Endothelial cell of umbilical vein (primary cell): ENCODE measurements at regions not wholly inside any gene's neighbourhood (a gene's known extent, or its start where the extent isn't known, plus 50 kb on each side); places are given as distances from the start of the nearest gene placed in this dataset.

ENCODE experiments used
- EZH2 ChIP-seq: IDR thresholded peaks from 2 replicates; pipeline ENCODE4 v1.6.1; 2012; ENCODE audit warnings: borderline replicate concordance, low read depth, mild to moderate bottlenecking, moderate library complexity, low read length, inconsistent platforms; ENCODE audit not compliant: severe bottlenecking
- FOS ChIP-seq: IDR thresholded peaks from 2 replicates; pipeline ENCODE4 v1.6.1; 2011; ENCODE audit warnings: mild to moderate bottlenecking, low read length, moderate library complexity, borderline replicate concordance; ENCODE audit not compliant: insufficient read depth
- GATA2 ChIP-seq: IDR thresholded peaks from 2 replicates; pipeline ENCODE4 v1.7.0; 2011; ENCODE audit warnings: low read depth, mild to moderate bottlenecking, moderate library complexity, mixed read lengths, low read length; ENCODE audit not compliant: insufficient read length, insufficient read depth
- MYC ChIP-seq: IDR thresholded peaks from one replicate; pipeline ENCODE4 v1.6.1; 2011; ENCODE audit warnings: mild to moderate bottlenecking, low read depth, low read length
- POLR2A ChIP-seq: IDR thresholded peaks from 2 replicates; pipeline ENCODE4 v1.6.1; 2012; ENCODE audit warnings: low read depth, mild to moderate bottlenecking, control low read depth, low read length
- POLR2AphosphoS5 ChIP-seq: IDR thresholded peaks from 2 replicates; pipeline ENCODE4 v1.6.1; 2012; ENCODE audit warnings: low read depth, mild to moderate bottlenecking, control low read depth, low read length, moderate library complexity; ENCODE audit not compliant: insufficient read depth
- TF ChIP-seq, protein P1 (sequence below), 2 donors: IDR thresholded peaks; 1 replicate in 1 of 2; 2 replicates in 1 of 2; pipeline ENCODE4 v1.5.1; 2011; ENCODE audit warnings: low read length in 2 of 2, mild to moderate bottlenecking in 2 of 2, moderate library complexity in 2 of 2, control low read depth in 1 of 2, inconsistent platforms in 1 of 2, low read depth in 1 of 2; ENCODE audit not compliant: insufficient read depth in 1 of 2; ENCODE audit errors: extremely low read depth in 1 of 2

GRCh38 chr5:44619875-44620610 is 188.7 kb upstream of the MRPS30 start:
- TF ChIP-seq GATA2 = no peak
- no peak for TF ChIP-seq POLR2A
- no peak for TF ChIP-seq EZH2
- TF ChIP-seq MYC = no peak
- no peak for TF ChIP-seq POLR2AphosphoS5
- TF ChIP-seq, protein P1, sequence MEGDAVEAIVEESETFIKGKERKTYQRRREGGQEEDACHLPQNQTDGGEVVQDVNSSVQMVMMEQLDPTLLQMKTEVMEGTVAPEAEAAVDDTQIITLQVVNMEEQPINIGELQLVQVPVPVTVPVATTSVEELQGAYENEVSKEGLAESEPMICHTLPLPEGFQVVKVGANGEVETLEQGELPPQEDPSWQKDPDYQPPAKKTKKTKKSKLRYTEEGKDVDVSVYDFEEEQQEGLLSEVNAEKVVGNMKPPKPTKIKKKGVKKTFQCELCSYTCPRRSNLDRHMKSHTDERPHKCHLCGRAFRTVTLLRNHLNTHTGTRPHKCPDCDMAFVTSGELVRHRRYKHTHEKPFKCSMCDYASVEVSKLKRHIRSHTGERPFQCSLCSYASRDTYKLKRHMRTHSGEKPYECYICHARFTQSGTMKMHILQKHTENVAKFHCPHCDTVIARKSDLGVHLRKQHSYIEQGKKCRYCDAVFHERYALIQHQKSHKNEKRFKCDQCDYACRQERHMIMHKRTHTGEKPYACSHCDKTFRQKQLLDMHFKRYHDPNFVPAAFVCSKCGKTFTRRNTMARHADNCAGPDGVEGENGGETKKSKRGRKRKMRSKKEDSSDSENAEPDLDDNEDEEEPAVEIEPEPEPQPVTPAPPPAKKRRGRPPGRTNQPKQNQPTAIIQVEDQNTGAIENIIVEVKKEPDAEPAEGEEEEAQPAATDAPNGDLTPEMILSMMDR (IDR thresholded peaks at IDR 0.05; ENCODE audit: extremely low read depth in 1 of 2, insufficient read depth in 1 of 2, low read depth in 1 of 2, low read length in 2 of 2) = no peak
- TF ChIP-seq FOS = no peak
